PC-9 (cell line): ENCODE measurements at regions not wholly inside any gene's neighbourhood (a gene's known extent, or its start where the extent isn't known, plus 50 kb on each side); places are given as distances from the start of the nearest gene placed in this dataset.
A peak's percentile ranks its signal among the peaks of the same experiment; 100 is the strongest.

Source experiments
- BruUV-seq: library from RNA; stranded (reverse); fragments of 400-500 nt; replicated peaks from 2 replicates; lab custom pipeline; 2021; lab: Mats Ljungman, UMichigan
- CTCF ChIA-PET: fragments of 300-600 bp; sonication (Branson Sonifier 250); formaldehyde crosslinking; loops from one replicate; lab custom pipeline; 2022; ENCODE audit warnings: antibody characterized with exemption; lab: Charles Lee
- POLR2A ChIA-PET: fragments of 300-600 bp; sonication (Branson Sonifier 250); formaldehyde crosslinking; loops from one replicate; lab custom pipeline; 2022; ENCODE audit warnings: antibody characterized with exemption; ENCODE audit not compliant: unreplicated experiment; lab: Charles Lee
- DNase-seq, 2 experiments: peaks; one replicate each; pipeline versions ENCODE4 v3.0.0 to v3.0.0-alpha.2; 2015 to 2022; ENCODE audit warnings: mixed read lengths in 1 of 2
- H2AFZ ChIP-seq: fragments of 200-600 bp; sonication (generic); 2 replicates; pipeline ENCODE4 v1.8.1; 2017; ENCODE audit warnings: antibody characterized with exemption
- H3F3A ChIP-seq: fragments of 200-600 bp; sonication (generic); 2 replicates; pipeline ENCODE4 v1.8.1; 2017; ENCODE audit warnings: antibody characterized with exemption, mild to moderate bottlenecking, low read depth; ENCODE audit not compliant: insufficient read depth
- H3K27ac ChIP-seq: fragments of 200-600 bp; sonication (generic); 2 replicates; pipeline ENCODE4 v1.6.1; 2016; ENCODE audit warnings: mixed run types
- H3K27me3 ChIP-seq: fragments of 200-600 bp; sonication (generic); 2 replicates; pipeline ENCODE4 v1.6.1; 2016; ENCODE audit warnings: low read depth, mixed run types; ENCODE audit not compliant: insufficient read depth
- H3K36me3 ChIP-seq: fragments of 200-600 bp; sonication (generic); 2 replicates; pipeline ENCODE4 v1.6.1; 2016; ENCODE audit warnings: low read depth, mixed run types
- H3K4me1 ChIP-seq: fragments of 200-600 bp; sonication (generic); replicated peaks from 2 replicates; pipeline ENCODE4 v1.6.1; 2016; ENCODE audit warnings: mixed run types; ENCODE audit not compliant: insufficient read depth
- H3K4me2 ChIP-seq: fragments of 200-600 bp; sonication (generic); 2 replicates; pipeline ENCODE4 v1.6.1; 2017; ENCODE audit warnings: mixed run types
- H3K4me3 ChIP-seq: fragments of 200-600 bp; sonication (generic); 2 replicates; pipeline ENCODE4 v1.6.1; 2016; ENCODE audit warnings: mixed run types
- H3K79me2 ChIP-seq: fragments of 200-600 bp; sonication (generic); 2 replicates; pipeline ENCODE4 v1.6.1; 2017; ENCODE audit warnings: low read depth, mixed run types
- H3K9me2 ChIP-seq: fragments of 200-600 bp; sonication (generic); 2 replicates; pipeline ENCODE4 v1.8.1; 2017; ENCODE audit warnings: mild to moderate bottlenecking; ENCODE audit not compliant: insufficient read depth
- H3K9me3 ChIP-seq: fragments of 200-600 bp; sonication (generic); 2 replicates; pipeline ENCODE4 v1.8.1; 2016; ENCODE audit warnings: low read depth; ENCODE audit not compliant: insufficient read depth
- H4K20me1 ChIP-seq: fragments of 200-600 bp; sonication (generic); 2 replicates; pipeline ENCODE4 v1.8.1; 2017; ENCODE audit not compliant: insufficient read depth
- CTCF ChIP-seq: fragments of 200-600 bp; sonication (generic); conservative IDR thresholded peaks from 2 replicates; pipeline ENCODE4 v1.6.1; 2017; ENCODE audit warnings: mixed run types, antibody characterized with exemption, mild to moderate bottlenecking, moderate library complexity
- EZH2 ChIP-seq: fragments of 200-600 bp; sonication (generic); IDR thresholded peaks from 2 replicates; pipeline ENCODE4 v1.8.0; 2017; ENCODE audit warnings: antibody characterized with exemption, low read depth
- intact Hi-C: fragments of 100-400 bp; cut with micrococcal nuclease; formaldehyde crosslinking; loops from one replicate; pipeline ENCODE4 v1.10.0; 2022; ENCODE audit not compliant: unreplicated experiment

- H3K36me3 ChIP-seq, result no peaks in the 10 kb centered on the region
- TF ChIP-seq CTCF (no peak; the same call in 1 of the 2 replicates), EZH2 (no peak)
Observed at GRCh38 chr2:223457301-223457700, 144.9 kb downstream of the SCG2 start.

GRCh38 chr2:223459328-223459939 lies 142.7 kb downstream of the SCG2 start:
- DNase-seq, result no peak
- H4K20me1 ChIP-seq, result no peaks in the 10 kb centered on the region
- H3K27ac ChIP-seq, result no peak overlapping the region
- no peak overlapping the region for H3K4me3 ChIP-seq
- peaks cover 11% of the 10 kb centered on the region for H3F3A ChIP-seq
- no peak for TF ChIP-seq EZH2
- peak; percentile 75 for TF ChIP-seq CTCF
- H2AFZ ChIP-seq, result no peak overlapping the region
- intact Hi-C loops, result loop anchor here (2.0 to 10.0 kb wide), 3 partner anchors 143 to 485 kb away; partner anchors contain the start of gene SCG2
- no peak overlapping the region for H3K4me2 ChIP-seq
- peaks cover 23% of the 10 kb centered on the region for H3K9me3 ChIP-seq
- H3K27me3 ChIP-seq, result no peaks in the 10 kb centered on the region
- ChIA-PET POLR2A (interaction anchor here (0.6 kb wide), 1 partner anchor 70 kb away, joined by 5 read pairs; no protein-coding TSS in a partner anchor), CTCF (interaction anchor here (0.5 to 1.0 kb wide), 13 partner anchors 10 to 1426 kb away, joined by 3 to 13 read pairs (median 3); no protein-coding TSS in a partner anchor)
- H3K79me2 ChIP-seq, result no peaks in the 10 kb centered on the region
- H3K4me1 ChIP-seq, result peaks cover 21% of the 10 kb centered on the region
- H3K9me2 ChIP-seq, result no peaks in the 10 kb centered on the region
- no peaks in the 10 kb centered on the region for H3K36me3 ChIP-seq
- BruUV-seq, result no TSS peak

More at GRCh38 chr2:223457301-223457700, 144.9 kb downstream of the SCG2 start:
- no TSS peak for BruUV-seq
- Histone ChIP-seq H2AFZ (no peak overlapping the region), H3K4me1 (peaks cover 21% of the 10 kb centered on the region), H3K9me2 (no peaks in the 10 kb centered on the region), H3K27ac (no peak overlapping the region), H3K79me2 (no peaks in the 10 kb centered on the region), H4K20me1 (no peaks in the 10 kb centered on the region), H3K27me3 (no peaks in the 10 kb centered on the region), H3K4me2 (no peak overlapping the region), H3K4me3 (no peak overlapping the region), H3F3A (peaks cover 11% of the 10 kb centered on the region), H3K9me3 (peaks cover 5% of the 10 kb centered on the region; the same call in 1 of the 2 replicates)
- intact Hi-C loops, result loop anchor here (5.0 to 10.0 kb wide), 2 partner anchors 220 to 482 kb away; no protein-coding TSS in a partner anchor
- CTCF ChIA-PET, result no interaction called here
- POLR2A ChIA-PET, result no interaction called here
- no peak for DNase-seq

- DNase-seq, result no peak
- BruUV-seq, result no TSS peak
- Histone ChIP-seq H4K20me1 (no peaks in the 10 kb centered on the region), H3K27ac (peak overlapping the region; percentile 57), H3K9me3 (peaks cover 27% of the 10 kb centered on the region), H3K4me2 (peak overlapping the region; percentile 43), H3K9me2 (no peaks in the 10 kb centered on the region), H3K4me3 (no peak overlapping the region), H3K79me2 (no peaks in the 10 kb centered on the region), H2AFZ (no peak overlapping the region), H3F3A (peaks cover 15% of the 10 kb centered on the region), H3K4me1 (peaks cover 23% of the 10 kb centered on the region), H3K27me3 (no peaks in the 10 kb centered on the region), H3K36me3 (no peaks in the 10 kb centered on the region)
- intact Hi-C loops, result loop anchor here (1.0 to 10.0 kb wide), 2 partner anchors 337 to 495 kb away; partner anchors contain the start of gene MRPL44
- TF ChIP-seq CTCF (no peak), EZH2 (no peak)
- CTCF ChIA-PET, result no interaction called here
- POLR2A ChIA-PET, result interaction anchor here (0.5 kb wide), 1 partner anchor 78 kb away, joined by 3 read pairs; no protein-coding TSS in a partner anchor
Observed at GRCh38 chr2:223460209-223460608, 142.0 kb downstream of the SCG2 start.
